ENCODE measurements at regions not wholly inside any gene's neighbourhood (a gene's known extent, or its start where the extent isn't known, plus 50 kb on each side); places are given as distances from the start of the nearest gene placed in this dataset.

- no peak for DNase-seq (ENCODE audit: low spot score)
These were observed 1457.7 kb downstream of the BRD1 start for GRCh38 chr22:48369789-48370507.

- no peak for DNase-seq (ENCODE audit: low spot score)
These were observed 1458.6 kb downstream of the BRD1 start for GRCh38 chr22:48368975-48369525.

GRCh38 chr22:48367731-48368130 lies 1459.9 kb downstream of the BRD1 start:
- no peak for DNase-seq (ENCODE audit: low spot score)

GRCh38 chr22:48366591-48366990 lies 1461.1 kb downstream of the BRD1 start:
- no peak for DNase-seq (ENCODE audit: low spot score)

- no peak for DNase-seq (ENCODE audit: low spot score)
These were observed 1461.6 kb downstream of the BRD1 start for GRCh38 chr22:48366056-48366455.

GRCh38 chr22:48365386-48365785 lies 1462.3 kb downstream of the BRD1 start:
- no peak for DNase-seq (ENCODE audit: low spot score)

GRCh38 chr22:48362721-48363404 lies 1464.8 kb downstream of the BRD1 start:
- no peak for DNase-seq (ENCODE audit: low spot score)

- no peak for DNase-seq (ENCODE audit: low spot score)
These were observed 1466.5 kb downstream of the BRD1 start for GRCh38 chr22:48361099-48361639.

GRCh38 chr22:48359613-48359965 lies 1468.1 kb downstream of the BRD1 start:
- DNase-seq (ENCODE audit: low spot score): no peak

- DNase-seq (ENCODE audit: low spot score): no peak
These were observed 1468.6 kb downstream of the BRD1 start for GRCh38 chr22:48358886-48359612.

GRCh38 chr22:48357961-48358360 lies 1469.7 kb downstream of the BRD1 start:
- DNase-seq (ENCODE audit: low spot score): no peak

- DNase-seq (ENCODE audit: low spot score): no peak
These were observed 1470.5 kb downstream of the BRD1 start for GRCh38 chr22:48357196-48357595.

- no peak for DNase-seq (ENCODE audit: low spot score)
These were observed 1470.9 kb downstream of the BRD1 start for GRCh38 chr22:48356731-48357130.

- no peak for DNase-seq (ENCODE audit: low spot score)
These were observed 1473.6 kb downstream of the BRD1 start for GRCh38 chr22:48354096-48354495.

GRCh38 chr22:48353116-48353947 lies 1474.3 kb downstream of the BRD1 start:
- no peak for DNase-seq (ENCODE audit: low spot score)

GRCh38 chr22:48352086-48352911 lies 1475.4 kb downstream of the BRD1 start:
- DNase-seq (ENCODE audit: low spot score): no peak

- DNase-seq (ENCODE audit: low spot score): no peak
These were observed 1476.1 kb downstream of the BRD1 start for GRCh38 chr22:48351376-48352085.

GRCh38 chr22:48350456-48350855 lies 1477.2 kb downstream of the BRD1 start:
- DNase-seq (ENCODE audit: low spot score): no peak

GRCh38 chr22:48348855-48349254 lies 1478.8 kb downstream of the BRD1 start:
- DNase-seq (ENCODE audit: low spot score): no peak

- no peak for DNase-seq (ENCODE audit: low spot score)
These were observed 1480.4 kb downstream of the BRD1 start for GRCh38 chr22:48347311-48347710.

All from CD4-positive, alpha-beta T cell treated with Interleukin-2 at 100 ng/mL for 4 hours (primary cell).